Stomach smooth muscle (tissue), 2 donors: ENCODE measurements at regions not wholly inside any gene's neighbourhood (a gene's known extent, or its start where the extent isn't known, plus 50 kb on each side); places are given as distances from the start of the nearest gene placed in this dataset.

Experiments
- H3K27ac ChIP-seq: one replicate; pipeline ENCODE4 v1.7.0; 2013; ENCODE audit warnings: mild to moderate bottlenecking, low read length, inconsistent platforms
- H3K27me3 ChIP-seq, 2 donors: one replicate each; pipeline ENCODE4 v1.7.0; 2013; ENCODE audit warnings: low read length in 2 of 2; ENCODE audit not compliant: insufficient read depth in 2 of 2, control insufficient read depth in 1 of 2
- H3K36me3 ChIP-seq, 2 donors: one replicate each; pipeline ENCODE4 v1.7.0; 2013; ENCODE audit warnings: low read length in 2 of 2; ENCODE audit not compliant: control insufficient read depth in 2 of 2, insufficient read depth in 2 of 2
- H3K4me1 ChIP-seq: one replicate; pipeline ENCODE4 v1.7.0; 2013; ENCODE audit warnings: low read length; ENCODE audit not compliant: control insufficient read depth, insufficient read depth
- H3K4me3 ChIP-seq, 2 donors: one replicate each; pipeline ENCODE4 v1.7.0; 2013; ENCODE audit warnings: low read length in 2 of 2
- H3K9ac ChIP-seq, 2 donors: one replicate each; pipeline ENCODE4 v1.7.0; 2013; ENCODE audit warnings: low read length in 2 of 2, mild to moderate bottlenecking in 1 of 2
- H3K9me3 ChIP-seq, 2 donors: one replicate each; pipeline ENCODE4 v1.7.0; 2013; ENCODE audit warnings: low read length in 2 of 2; ENCODE audit not compliant: control insufficient read depth in 2 of 2
- donor health status: healthy.
- donor health status: Pancreatic carcinoma.

DNA sequence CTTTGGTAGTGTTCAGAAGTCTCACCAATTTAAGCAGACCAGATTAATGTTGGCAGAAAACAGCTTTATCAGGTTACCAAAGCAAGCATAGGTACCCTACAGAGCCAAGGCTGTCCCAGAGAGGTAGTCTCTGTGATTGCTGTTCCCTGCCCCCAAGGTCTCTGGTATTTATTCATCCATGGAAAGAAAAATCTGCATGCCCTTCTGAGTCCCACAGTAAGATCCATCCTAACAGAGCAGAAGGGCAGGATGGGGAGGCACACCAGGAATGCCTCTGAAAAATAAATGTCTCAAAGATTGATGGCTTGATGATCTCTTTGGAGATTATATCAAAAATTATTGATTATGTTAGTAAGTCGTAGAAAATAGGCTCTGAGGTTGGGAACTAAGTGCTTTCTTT is 122.8 kb downstream of the FAT3 start:
- Histone ChIP-seq H3K4me3 (no peak overlapping the region), H3K4me1 (no peaks in the 10 kb centered on the region), H3K9ac (no peak overlapping the region), H3K9me3 (no peaks in the 10 kb centered on the region), H3K27ac (no peak overlapping the region), H3K36me3 (no peaks in the 10 kb centered on the region), H3K27me3 (no peaks in the 10 kb centered on the region)

DNA sequence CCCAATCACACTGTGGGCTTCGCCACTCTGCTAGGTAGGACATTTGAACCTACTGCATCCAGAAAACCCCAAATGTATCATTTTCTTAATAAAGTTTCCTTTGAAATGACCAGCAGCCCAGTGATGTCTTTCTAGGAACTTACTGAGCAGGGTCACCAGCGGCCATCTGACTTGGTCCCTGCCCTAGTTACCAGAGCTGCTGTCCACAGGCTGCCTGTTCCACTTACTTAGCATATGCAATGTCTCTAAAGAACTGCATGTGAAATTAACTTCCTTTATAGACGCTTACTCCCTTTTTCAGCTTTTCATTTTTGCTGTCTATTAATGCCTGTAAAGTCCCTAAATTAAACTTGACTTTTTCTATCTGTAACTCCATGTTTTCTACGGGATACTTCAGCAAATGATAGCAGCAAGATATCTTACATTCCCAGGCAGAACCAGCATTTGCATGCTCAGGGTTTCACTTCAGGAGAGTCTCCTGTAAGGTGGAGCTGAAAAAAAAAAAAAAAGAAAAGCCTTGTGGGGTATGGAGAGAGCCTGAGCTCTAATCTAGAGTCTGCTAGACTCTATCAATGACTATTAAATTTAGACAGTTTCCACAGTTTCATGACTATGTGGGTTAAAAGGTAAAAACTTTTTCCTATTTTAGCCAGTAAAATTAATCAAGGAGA is 125.0 kb downstream of the FAT3 start:
- Histone ChIP-seq H3K4me1 (no peaks in the 10 kb centered on the region), H3K36me3 (no peaks in the 10 kb centered on the region), H3K27ac (no peak overlapping the region), H3K4me3 (no peak overlapping the region), H3K27me3 (no peaks in the 10 kb centered on the region), H3K9me3 (no peaks in the 10 kb centered on the region), H3K9ac (no peak overlapping the region)

DNA sequence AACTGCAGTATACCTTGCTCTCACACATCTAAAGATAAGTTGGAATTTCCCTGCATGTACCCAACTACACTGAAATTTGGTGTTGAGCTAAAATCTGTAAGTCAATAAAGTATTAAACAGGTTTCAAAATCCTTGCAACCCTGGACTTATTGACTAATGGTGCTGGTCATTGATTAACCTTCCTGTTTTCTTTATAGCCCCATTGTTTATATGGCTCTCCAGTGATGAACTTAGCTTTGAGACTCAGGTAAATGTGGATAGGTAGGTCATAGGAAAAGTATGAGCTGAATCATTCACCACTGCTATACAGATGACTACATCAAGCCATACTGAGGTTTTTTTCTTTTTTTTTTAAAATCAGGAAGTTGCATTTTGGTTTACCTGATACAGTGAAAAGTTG is 132.7 kb downstream of the FAT3 start:
- Histone ChIP-seq H3K27ac (no peak overlapping the region), H3K9ac (no peak overlapping the region), H3K4me3 (no peak overlapping the region), H3K4me1 (no peaks in the 10 kb centered on the region), H3K9me3 (no peaks in the 10 kb centered on the region), H3K27me3 (no peaks in the 10 kb centered on the region), H3K36me3 (no peaks in the 10 kb centered on the region)

DNA sequence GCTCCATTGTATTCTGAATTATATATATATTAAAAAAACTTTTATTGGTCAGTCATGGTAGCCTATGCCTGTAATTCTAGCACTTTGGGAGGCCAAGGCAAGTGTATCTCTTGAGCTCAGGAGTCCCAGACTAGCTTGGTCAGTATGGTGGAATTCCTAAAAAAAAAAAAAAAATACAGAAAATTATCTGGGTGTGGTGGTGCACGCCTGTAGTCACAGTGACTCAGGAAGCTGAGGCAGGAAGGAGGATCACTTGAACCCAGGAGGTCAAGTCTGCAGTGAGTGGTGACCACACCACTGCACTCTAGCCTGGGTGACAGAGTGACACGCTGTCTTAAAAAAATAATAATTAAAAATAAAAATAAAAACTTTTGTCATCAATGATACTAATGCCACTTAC is 133.2 kb downstream of the FAT3 start:
- Histone ChIP-seq H3K36me3 (no peaks in the 10 kb centered on the region), H3K27ac (no peak overlapping the region), H3K27me3 (no peaks in the 10 kb centered on the region), H3K9me3 (no peaks in the 10 kb centered on the region), H3K4me3 (no peak overlapping the region), H3K4me1 (no peaks in the 10 kb centered on the region), H3K9ac (no peak overlapping the region)

DNA sequence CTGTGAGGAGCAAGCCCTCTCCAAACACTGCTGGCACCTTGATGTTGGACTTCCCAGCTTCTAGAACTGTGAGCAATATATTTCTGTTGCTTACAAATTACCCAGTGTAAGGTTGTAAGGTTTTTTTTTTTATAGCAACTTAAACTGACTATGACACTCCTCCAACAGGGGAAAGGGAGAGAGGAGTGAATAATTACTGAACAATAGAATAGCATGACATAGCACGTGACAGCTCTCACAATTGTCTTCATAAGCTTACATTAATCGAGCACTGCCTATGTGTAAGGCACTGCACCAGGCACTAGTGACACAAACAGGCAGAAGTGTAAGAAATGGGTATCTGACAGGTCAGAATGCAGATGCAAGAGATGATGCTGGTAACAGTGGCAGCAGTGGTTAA is 136.9 kb downstream of the FAT3 start:
- Histone ChIP-seq H3K27me3 (no peaks in the 10 kb centered on the region), H3K36me3 (no peaks in the 10 kb centered on the region), H3K4me3 (no peak overlapping the region), H3K27ac (no peak overlapping the region), H3K9ac (no peak overlapping the region), H3K9me3 (no peaks in the 10 kb centered on the region), H3K4me1 (no peaks in the 10 kb centered on the region)

DNA sequence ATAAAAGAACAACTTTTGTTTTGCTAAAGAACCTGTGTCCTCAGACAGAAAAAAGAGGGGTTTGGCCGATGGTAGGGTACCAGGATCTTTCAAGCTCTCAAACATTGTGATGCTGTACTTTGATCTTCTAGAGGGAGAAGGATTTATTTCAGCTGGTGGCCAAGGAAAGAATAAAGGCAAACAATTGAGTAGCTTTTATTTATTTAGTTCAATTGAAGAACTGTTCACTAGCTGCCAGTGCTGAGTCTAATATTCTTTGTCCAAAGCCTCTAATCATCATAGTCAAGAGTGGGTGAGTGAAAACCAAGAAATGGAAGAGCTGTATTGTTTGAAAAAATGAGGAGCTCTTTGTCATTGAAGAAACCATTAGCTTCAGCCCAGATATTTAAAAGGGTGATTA is 138.4 kb downstream of the FAT3 start:
- Histone ChIP-seq H3K27me3 (no peaks in the 10 kb centered on the region), H3K9me3 (no peaks in the 10 kb centered on the region), H3K4me1 (no peaks in the 10 kb centered on the region), H3K9ac (no peak overlapping the region), H3K4me3 (no peak overlapping the region), H3K36me3 (no peaks in the 10 kb centered on the region), H3K27ac (no peak overlapping the region)

DNA sequence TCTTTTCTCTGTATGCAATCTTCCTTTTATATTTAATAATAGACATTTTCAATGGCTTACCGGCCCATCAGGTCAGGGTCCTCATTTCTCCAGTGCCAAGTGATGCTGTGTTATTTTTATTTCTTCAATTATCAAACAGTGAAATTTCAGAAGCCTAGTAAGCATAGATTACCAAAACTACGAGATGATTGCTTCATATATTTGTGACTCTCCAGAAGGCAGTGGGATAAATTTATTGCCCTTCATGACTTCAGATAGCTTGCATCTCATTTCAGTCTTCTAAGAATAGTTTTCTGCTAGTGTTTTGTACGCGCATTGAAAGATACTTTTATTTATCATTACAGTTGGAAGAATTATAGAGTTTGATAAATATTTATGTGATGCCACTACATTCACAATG is 139.6 kb downstream of the FAT3 start:
- Histone ChIP-seq H3K27ac (no peak overlapping the region), H3K4me3 (no peak overlapping the region), H3K9ac (no peak overlapping the region), H3K4me1 (no peaks in the 10 kb centered on the region), H3K9me3 (no peaks in the 10 kb centered on the region), H3K27me3 (no peaks in the 10 kb centered on the region), H3K36me3 (no peaks in the 10 kb centered on the region)

DNA sequence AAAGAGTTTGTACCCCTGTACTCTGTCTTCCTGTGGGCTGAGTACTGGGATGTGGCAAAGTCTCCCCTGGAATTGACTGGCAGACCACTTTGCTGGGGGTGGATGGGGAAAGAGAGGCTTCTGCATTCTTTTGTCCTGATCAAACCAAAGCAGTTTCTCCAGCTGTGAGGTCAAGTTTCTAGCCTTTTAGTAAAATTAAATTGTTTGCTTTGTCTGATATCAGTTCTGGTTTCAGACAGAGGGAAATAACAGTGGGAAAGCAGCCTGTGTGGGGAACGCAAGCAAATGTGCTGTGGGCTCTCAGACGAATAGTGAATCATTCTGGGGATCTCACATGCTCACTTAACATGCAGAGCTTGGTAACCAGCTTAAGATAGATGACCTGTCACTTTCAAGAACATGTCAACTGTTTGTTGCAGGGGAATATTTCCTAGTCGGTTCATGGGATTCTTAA is 151.6 kb downstream of the FAT3 start:
- Histone ChIP-seq H3K4me1 (no peaks in the 10 kb centered on the region), H3K36me3 (no peaks in the 10 kb centered on the region), H3K4me3 (no peak overlapping the region), H3K9me3 (no peaks in the 10 kb centered on the region), H3K9ac (no peak overlapping the region), H3K27me3 (no peaks in the 10 kb centered on the region), H3K27ac (no peak overlapping the region)

DNA sequence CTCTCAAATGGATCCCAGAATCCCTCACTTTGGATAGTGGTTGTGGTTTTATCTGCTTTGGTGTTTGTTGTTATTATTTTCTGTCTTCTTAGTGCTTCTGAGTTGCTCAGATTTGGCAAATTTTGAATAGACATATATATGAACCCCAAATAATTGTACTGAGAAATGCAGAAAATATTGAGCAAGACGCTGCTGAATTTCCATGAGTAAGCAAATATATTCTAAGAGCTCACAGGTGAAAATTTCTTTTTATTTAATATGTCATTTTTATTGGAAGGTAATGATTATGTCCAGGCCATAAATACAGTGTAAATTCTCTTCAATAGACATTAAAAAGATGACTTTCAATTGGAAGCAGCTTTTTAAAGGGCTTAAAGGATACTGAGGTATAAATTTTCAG is 152.1 kb downstream of the FAT3 start:
- no peak overlapping the region for H3K27ac ChIP-seq
- H3K4me1 ChIP-seq = no peaks in the 10 kb centered on the region
- H3K9ac ChIP-seq = no peak overlapping the region
- no peaks in the 10 kb centered on the region for H3K9me3 ChIP-seq
- no peaks in the 10 kb centered on the region for H3K36me3 ChIP-seq
- no peak overlapping the region for H3K4me3 ChIP-seq
- H3K27me3 ChIP-seq = no peaks in the 10 kb centered on the region

DNA sequence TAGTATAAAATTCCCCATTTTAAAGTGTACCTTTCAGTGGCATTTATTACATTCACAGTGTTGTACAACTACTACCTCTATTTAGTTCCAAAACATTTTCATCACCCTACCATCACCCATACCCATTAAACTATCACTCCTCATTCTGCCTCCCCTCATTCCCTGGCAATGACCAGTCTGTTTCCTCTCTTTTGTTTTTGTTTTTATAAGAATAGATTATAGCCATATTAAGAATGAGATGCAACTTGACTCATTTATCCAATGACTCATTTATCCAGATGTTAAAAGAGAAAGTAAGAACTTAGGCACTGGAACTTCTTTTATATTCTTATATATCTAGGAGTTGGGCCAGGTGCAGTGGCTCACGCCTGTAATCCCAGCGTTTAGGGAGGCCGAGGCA is 156.3 kb downstream of the FAT3 start:
- no peak overlapping the region for H3K9ac ChIP-seq
- no peaks in the 10 kb centered on the region for H3K36me3 ChIP-seq
- no peak overlapping the region for H3K27ac ChIP-seq
- no peak overlapping the region for H3K4me3 ChIP-seq
- no peaks in the 10 kb centered on the region for H3K9me3 ChIP-seq
- no peaks in the 10 kb centered on the region for H3K4me1 ChIP-seq
- no peaks in the 10 kb centered on the region for H3K27me3 ChIP-seq

DNA sequence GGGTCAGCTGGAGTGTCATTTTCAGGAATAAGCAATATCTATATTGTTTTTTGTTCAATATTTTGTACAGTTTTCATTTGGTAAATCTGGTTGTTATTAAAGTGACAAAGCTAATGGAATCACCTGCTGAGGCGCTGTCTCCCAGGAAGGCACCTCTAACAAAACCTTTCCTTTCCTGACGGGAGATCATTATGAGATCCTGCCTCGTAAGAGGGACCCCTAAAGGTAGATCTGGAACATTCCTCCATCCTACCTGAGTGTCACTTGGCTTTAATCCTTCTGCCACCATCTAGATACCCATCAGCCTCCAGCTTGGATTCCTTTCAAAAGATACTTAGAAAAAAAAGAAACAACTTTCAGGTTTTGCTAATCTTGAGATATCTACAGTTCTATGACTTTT is 157.7 kb downstream of the FAT3 start:
- Histone ChIP-seq H3K4me3 (no peak overlapping the region), H3K27me3 (no peaks in the 10 kb centered on the region), H3K4me1 (no peaks in the 10 kb centered on the region), H3K36me3 (no peaks in the 10 kb centered on the region), H3K9me3 (no peaks in the 10 kb centered on the region), H3K9ac (no peak overlapping the region), H3K27ac (no peak overlapping the region)
